A549 (cell line): ENCODE measurements at regions not wholly inside any gene's neighbourhood (a gene's known extent, or its start where the extent isn't known, plus 50 kb on each side); places are given as distances from the start of the nearest gene placed in this dataset.

ENCODE experiments used
- ATAC-seq, 2 experiments: fragments of 200-7000 bp in 1 of 2; fragments of >200 bp in 1 of 2; cut with Nextera tagmentation in 1 of 2; cut with Tn5 transposase in 1 of 2; 3 replicates each; pipeline versions ENCODE4 v1.8.0 to v1.9.1; 2018 to 2020; ENCODE audit warnings: mild to moderate bottlenecking in 1 of 2, moderate library complexity in 1 of 2
- CTCF ChIA-PET: fragments of 300-600 bp; sonication (Branson Sonifier 250); formaldehyde crosslinking; extraction: SDS; loops from one replicate; lab custom pipeline; 2021; ENCODE audit warnings: antibody characterized with exemption, inconsistent platforms; lab: Yijun Ruan, JAX
- POLR2A ChIA-PET: fragments of 350-600 bp; formaldehyde crosslinking; extraction: SDS; loops from one replicate; lab custom pipeline; 2021; ENCODE audit warnings: antibody characterized with exemption, inconsistent platforms; lab: Yijun Ruan, JAX
- DNase-seq, 2 experiments: peaks; one replicate each; pipeline versions ENCODE4 v3.0.0 to v3.0.0-alpha.2; 2011 to 2016; ENCODE audit warnings: low read depth in 1 of 2, low spot score in 1 of 2
- FAIRE-seq: peaks from 2 replicates; lab custom pipeline; 2011; peaks lifted over from hg19 to GRCh38; lab: Jason Lieb, UNC
- H3K27ac ChIP-seq, 2 experiments: fragments of >200 bp; sonication (Bioruptor Twin); formaldehyde crosslinking; 3 replicates each; pipeline ENCODE4 v1.5.1; 2016 to 2017
- H3K4me1 ChIP-seq: fragments of >200 bp; sonication (Bioruptor Twin); formaldehyde crosslinking; 3 replicates; pipeline ENCODE4 v1.6.1; 2016
- H3K4me2 ChIP-seq: fragments of >200 bp; sonication (Bioruptor Twin); formaldehyde crosslinking; 3 replicates; pipeline ENCODE4 v1.6.1; 2016
- H3K4me3 ChIP-seq: fragments of >200 bp; sonication (Bioruptor Twin); formaldehyde crosslinking; 3 replicates; pipeline ENCODE4 v1.5.1; 2016
- H3K9me3 ChIP-seq: fragments of >200 bp; sonication (Bioruptor Twin); formaldehyde crosslinking; 3 replicates; pipeline ENCODE4 v1.6.1; 2016
- BHLHE40 ChIP-seq: IDR thresholded peaks from 2 replicates; pipeline ENCODE4 v1.6.1; 2012; ENCODE audit warnings: low read depth, low read length, inconsistent platforms
- CBX2 ChIP-seq: fragments of 200-600 bp; sonication (generic); IDR thresholded peaks from 2 replicates; pipeline ENCODE4 v1.6.1; 2016; ENCODE audit warnings: low read depth, mild to moderate bottlenecking, borderline replicate concordance
- E2F6 ChIP-seq: IDR thresholded peaks from 2 replicates; pipeline ENCODE4 v1.6.1; 2012; ENCODE audit warnings: low read depth, borderline replicate concordance
- EP300 ChIP-seq, 2 experiments: fragments of >200 bp; sonication (Bioruptor Twin); formaldehyde crosslinking; IDR thresholded peaks; 2 replicates in 1 of 2; 3 replicates in 1 of 2; pipeline ENCODE4 v1.6.1; 2016 to 2017
- FOSB ChIP-seq: fragments of 250-450 bp; sonication (Bioruptor Pico); IDR thresholded peaks from 2 replicates; pipeline ENCODE4 v1.5.0; 2020; ENCODE audit warnings: mild to moderate bottlenecking, moderate library complexity
- FOSL2 ChIP-seq, 2 experiments: fragments of 450-650 bp in 1 of 2; fragments of >200 bp in 1 of 2; sonication (Bioruptor Twin) in 1 of 2; formaldehyde crosslinking; IDR thresholded peaks; 2 replicates each; pipeline versions ENCODE4 v1.5.0 to v1.6.1; 2016 to 2020; ENCODE audit warnings: mild to moderate bottlenecking in 1 of 2, moderate library complexity in 1 of 2
- FOXS1 ChIP-seq: fragments of 250-450 bp; sonication (Bioruptor Pico); IDR thresholded peaks from 2 replicates; pipeline ENCODE4 v1.5.0; 2020; ENCODE audit warnings: mild to moderate bottlenecking, moderate library complexity
- HDAC2 ChIP-seq: fragments of 200-600 bp; sonication (generic); IDR thresholded peaks from 2 replicates; pipeline ENCODE4 v1.6.1; 2016
- HEYL ChIP-seq: fragments of 250-450 bp; sonication (Bioruptor Pico); IDR thresholded peaks from 2 replicates; pipeline ENCODE4 v1.8.0; 2021; ENCODE audit warnings: mild to moderate bottlenecking, moderate library complexity
- MAX ChIP-seq: IDR thresholded peaks from 2 replicates; pipeline ENCODE4 v1.6.1; 2012
- POLR2AphosphoS2 ChIP-seq: conservative IDR thresholded peaks from 2 replicates; pipeline ENCODE4 v1.6.1; 2012; ENCODE audit warnings: low read length, improper control_type of control experiment, inconsistent platforms
- RAD21 ChIP-seq, 2 experiments: fragments of >200 bp in 1 of 2; sonication (Bioruptor Twin) in 1 of 2; formaldehyde crosslinking in 1 of 2; IDR thresholded peaks in 1 of 2; conservative IDR thresholded peaks in 1 of 2; 2 replicates in 1 of 2; 3 replicates in 1 of 2; pipeline ENCODE4 v1.6.1; 2012 to 2018; ENCODE audit warnings: inconsistent platforms in 1 of 2
- SREBF2 ChIP-seq: fragments of 450-650 bp; IDR thresholded peaks from 2 replicates; pipeline ENCODE4 v1.6.1; 2014; ENCODE audit warnings: mild to moderate bottlenecking, moderate library complexity
- TFCP2L1 ChIP-seq: fragments of 250-450 bp; sonication (Bioruptor Pico); IDR thresholded peaks from 2 replicates; pipeline ENCODE4 v1.5.0; 2021; ENCODE audit warnings: mild to moderate bottlenecking
- ZC3H11A ChIP-seq: fragments of 450-650 bp; IDR thresholded peaks from 2 replicates; pipeline ENCODE4 v1.6.1; 2014; ENCODE audit warnings: antibody characterized with exemption, mild to moderate bottlenecking
- ZNF302 ChIP-seq: fragments of 250-450 bp; sonication (Bioruptor Pico); IDR thresholded peaks from 2 replicates; pipeline ENCODE4 v1.9.0; 2021; ENCODE audit warnings: inconsistent platforms, mild to moderate bottlenecking, moderate library complexity
- ZSCAN20 ChIP-seq: fragments of 250-450 bp; sonication (Bioruptor Pico); IDR thresholded peaks from 2 replicates; pipeline ENCODE4 v1.8.0; 2022; ENCODE audit warnings: mild to moderate bottlenecking, moderate library complexity
- WGBS: methylation state at CpG from one replicate; pipeline ENCODE4 v1.1.6; 2017; ENCODE audit errors: missing lambda C conversion rate; 5-methylcytosine and 5-hydroxymethylcytosine counted together
- TF ChIP-seq, protein P1 (sequence below): fragments of 200-600 bp; sonication (generic); IDR thresholded peaks from 2 replicates; pipeline ENCODE4 v1.6.1; 2016; ENCODE audit warnings: antibody characterized with exemption, mild to moderate bottlenecking, moderate library complexity
- TF ChIP-seq, protein P2 (sequence below): fragments of 450-650 bp; IDR thresholded peaks from 2 replicates; pipeline ENCODE4 v1.6.1; 2014; ENCODE audit warnings: antibody characterized with exemption
- TF ChIP-seq, protein P3 (sequence below): fragments of 150-350 bp; IDR thresholded peaks from 2 replicates; pipeline ENCODE4 v1.6.1; 2014; ENCODE audit warnings: low read depth, mild to moderate bottlenecking, low read length
- TF ChIP-seq, protein P4 (sequence below): fragments of >200 bp; sonication (Bioruptor Twin); formaldehyde crosslinking; IDR thresholded peaks from 3 replicates; pipeline ENCODE4 v1.6.1; 2016
- TF ChIP-seq, protein P5 (sequence below): fragments of 250-450 bp; sonication (Bioruptor Pico); IDR thresholded peaks from 2 replicates; pipeline ENCODE4 v1.5.0; 2020; ENCODE audit warnings: low read depth, mild to moderate bottlenecking, moderate library complexity

DNA sequence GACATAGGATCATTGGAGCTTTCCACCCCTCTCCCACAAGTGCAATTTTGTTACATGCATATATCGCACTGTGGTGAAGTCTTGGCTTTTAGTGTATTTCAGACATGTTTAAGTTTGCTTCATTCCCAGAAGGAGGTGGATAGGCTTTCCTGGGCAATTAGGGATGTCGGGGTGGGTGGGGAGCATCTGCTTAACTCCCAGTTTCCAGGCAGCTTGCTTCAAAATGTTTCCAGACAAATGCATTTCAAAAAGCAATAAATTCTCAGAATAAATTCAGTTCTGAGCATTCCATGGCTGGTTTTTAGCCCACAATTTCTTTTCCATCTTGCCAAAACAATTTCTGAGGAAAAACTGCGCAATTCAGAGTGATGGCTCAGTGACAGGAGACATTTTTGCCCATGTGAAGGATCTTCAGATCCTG lies 227.7 kb upstream of the ZPLD1 start:
- FAIRE-seq (no peak), ATAC-seq (no peak), DNase-seq (no peak)
- no peak overlapping the region for H3K4me2 ChIP-seq
- 86% methylated on average over 3 of the region's 3 CpGs for WGBS
- no peak overlapping the region for H3K4me3 ChIP-seq
- no peaks in the 10 kb centered on the region for H3K9me3 ChIP-seq
- H3K4me1 ChIP-seq = peaks cover 8% of the 10 kb centered on the region; the same call in 2 of the 3 replicates
- ChIA-PET POLR2A (no interaction called here), CTCF (interaction anchor here (0.9 to 2.3 kb wide), 4 partner anchors 18 to 404 kb away, joined by 3 to 10 read pairs (median 4); no protein-coding TSS in a partner anchor)
- peak overlapping the region in 1 of 2 experiments; percentile 64; a peak in 2 of 6 replicates for H3K27ac ChIP-seq
- TF ChIP-seq CBX2 = no peak
- TF ChIP-seq BHLHE40 = no peak
- TF ChIP-seq, protein P1, sequence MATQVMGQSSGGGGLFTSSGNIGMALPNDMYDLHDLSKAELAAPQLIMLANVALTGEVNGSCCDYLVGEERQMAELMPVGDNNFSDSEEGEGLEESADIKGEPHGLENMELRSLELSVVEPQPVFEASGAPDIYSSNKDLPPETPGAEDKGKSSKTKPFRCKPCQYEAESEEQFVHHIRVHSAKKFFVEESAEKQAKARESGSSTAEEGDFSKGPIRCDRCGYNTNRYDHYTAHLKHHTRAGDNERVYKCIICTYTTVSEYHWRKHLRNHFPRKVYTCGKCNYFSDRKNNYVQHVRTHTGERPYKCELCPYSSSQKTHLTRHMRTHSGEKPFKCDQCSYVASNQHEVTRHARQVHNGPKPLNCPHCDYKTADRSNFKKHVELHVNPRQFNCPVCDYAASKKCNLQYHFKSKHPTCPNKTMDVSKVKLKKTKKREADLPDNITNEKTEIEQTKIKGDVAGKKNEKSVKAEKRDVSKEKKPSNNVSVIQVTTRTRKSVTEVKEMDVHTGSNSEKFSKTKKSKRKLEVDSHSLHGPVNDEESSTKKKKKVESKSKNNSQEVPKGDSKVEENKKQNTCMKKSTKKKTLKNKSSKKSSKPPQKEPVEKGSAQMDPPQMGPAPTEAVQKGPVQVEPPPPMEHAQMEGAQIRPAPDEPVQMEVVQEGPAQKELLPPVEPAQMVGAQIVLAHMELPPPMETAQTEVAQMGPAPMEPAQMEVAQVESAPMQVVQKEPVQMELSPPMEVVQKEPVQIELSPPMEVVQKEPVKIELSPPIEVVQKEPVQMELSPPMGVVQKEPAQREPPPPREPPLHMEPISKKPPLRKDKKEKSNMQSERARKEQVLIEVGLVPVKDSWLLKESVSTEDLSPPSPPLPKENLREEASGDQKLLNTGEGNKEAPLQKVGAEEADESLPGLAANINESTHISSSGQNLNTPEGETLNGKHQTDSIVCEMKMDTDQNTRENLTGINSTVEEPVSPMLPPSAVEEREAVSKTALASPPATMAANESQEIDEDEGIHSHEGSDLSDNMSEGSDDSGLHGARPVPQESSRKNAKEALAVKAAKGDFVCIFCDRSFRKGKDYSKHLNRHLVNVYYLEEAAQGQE = no peak
- no peak for TF ChIP-seq FOSL2 (IDR thresholded peaks at IDR 0.05)
- no peak for TF ChIP-seq FOSL2 (CRISPR knock-in tag; IDR thresholded peaks at IDR 0.05)
- TF ChIP-seq ZSCAN20 (CRISPR knock-in tag) = no peak
- TF ChIP-seq HDAC2 = no peak
- TF ChIP-seq ZNF302 = no peak
- TF ChIP-seq FOXS1 = no peak
- TF ChIP-seq EP300 (IDR thresholded peaks at IDR 0.05) = no peak
- no peak for TF ChIP-seq ZC3H11A
- TF ChIP-seq, protein P2, sequence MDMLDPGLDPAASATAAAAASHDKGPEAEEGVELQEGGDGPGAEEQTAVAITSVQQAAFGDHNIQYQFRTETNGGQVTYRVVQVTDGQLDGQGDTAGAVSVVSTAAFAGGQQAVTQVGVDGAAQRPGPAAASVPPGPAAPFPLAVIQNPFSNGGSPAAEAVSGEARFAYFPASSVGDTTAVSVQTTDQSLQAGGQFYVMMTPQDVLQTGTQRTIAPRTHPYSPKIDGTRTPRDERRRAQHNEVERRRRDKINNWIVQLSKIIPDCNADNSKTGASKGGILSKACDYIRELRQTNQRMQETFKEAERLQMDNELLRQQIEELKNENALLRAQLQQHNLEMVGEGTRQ = no peak
- TF ChIP-seq RAD21 (conservative IDR thresholded peaks at IDR 0.05 in 1 of 2, IDR thresholded peaks at IDR 0.05 in 1 of 2) = no peak

GRCh38 chr3:102215166-102215565 lies 219.6 kb upstream of the ZPLD1 start:
- FAIRE-seq (no peak), DNase-seq (no peak), ATAC-seq (no peak)
- Histone ChIP-seq H3K4me2 (no peak overlapping the region), H3K4me1 (no peaks in the 10 kb centered on the region), H3K4me3 (no peak overlapping the region), H3K27ac (no peak overlapping the region), H3K9me3 (no peaks in the 10 kb centered on the region; the same call in 2 of the 3 replicates)
- ChIA-PET POLR2A (no interaction called here), CTCF (no interaction called here)
- WGBS = 91% methylated on average over 2 of the region's 2 CpGs
- TF ChIP-seq FOXS1 = no peak
- no peak for TF ChIP-seq BHLHE40
- TF ChIP-seq TFCP2L1 = no peak
- TF ChIP-seq POLR2AphosphoS2 = no peak
- TF ChIP-seq, protein P3, sequence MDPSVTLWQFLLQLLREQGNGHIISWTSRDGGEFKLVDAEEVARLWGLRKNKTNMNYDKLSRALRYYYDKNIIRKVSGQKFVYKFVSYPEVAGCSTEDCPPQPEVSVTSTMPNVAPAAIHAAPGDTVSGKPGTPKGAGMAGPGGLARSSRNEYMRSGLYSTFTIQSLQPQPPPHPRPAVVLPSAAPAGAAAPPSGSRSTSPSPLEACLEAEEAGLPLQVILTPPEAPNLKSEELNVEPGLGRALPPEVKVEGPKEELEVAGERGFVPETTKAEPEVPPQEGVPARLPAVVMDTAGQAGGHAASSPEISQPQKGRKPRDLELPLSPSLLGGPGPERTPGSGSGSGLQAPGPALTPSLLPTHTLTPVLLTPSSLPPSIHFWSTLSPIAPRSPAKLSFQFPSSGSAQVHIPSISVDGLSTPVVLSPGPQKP = no peak
- TF ChIP-seq RAD21 (conservative IDR thresholded peaks at IDR 0.05 in 1 of 2, IDR thresholded peaks at IDR 0.05 in 1 of 2) = no peak
- TF ChIP-seq FOSL2 (IDR thresholded peaks at IDR 0.05) = no peak
- TF ChIP-seq FOSL2 (CRISPR knock-in tag; IDR thresholded peaks at IDR 0.05) = no peak
- TF ChIP-seq FOSB = no peak
- no peak for TF ChIP-seq MAX
- TF ChIP-seq CBX2 = no peak

GRCh38 chr3:102223132-102223531 lies 211.7 kb upstream of the ZPLD1 start:
- 76% methylated on average over 8 of the region's 10 CpGs for WGBS
- no peak overlapping the region for H3K4me3 ChIP-seq
- ATAC-seq = no peak
- no peak for FAIRE-seq
- peaks cover 8% of the 10 kb centered on the region for H3K4me1 ChIP-seq
- H3K9me3 ChIP-seq = no peaks in the 10 kb centered on the region
- no peak overlapping the region for H3K4me2 ChIP-seq
- no peak for DNase-seq
- H3K27ac ChIP-seq = peak overlapping the region; percentile 59 to 73; a peak in 4 of 6 replicates
- POLR2A ChIA-PET = no interaction called here
- CTCF ChIA-PET = interaction anchor here (0.6 to 12.7 kb wide), 7 partner anchors 15 to 421 kb away, joined by 3 to 374 read pairs (median 17); no protein-coding TSS in a partner anchor
- TF ChIP-seq, protein P3 = no peak
- TF ChIP-seq, protein P4, sequence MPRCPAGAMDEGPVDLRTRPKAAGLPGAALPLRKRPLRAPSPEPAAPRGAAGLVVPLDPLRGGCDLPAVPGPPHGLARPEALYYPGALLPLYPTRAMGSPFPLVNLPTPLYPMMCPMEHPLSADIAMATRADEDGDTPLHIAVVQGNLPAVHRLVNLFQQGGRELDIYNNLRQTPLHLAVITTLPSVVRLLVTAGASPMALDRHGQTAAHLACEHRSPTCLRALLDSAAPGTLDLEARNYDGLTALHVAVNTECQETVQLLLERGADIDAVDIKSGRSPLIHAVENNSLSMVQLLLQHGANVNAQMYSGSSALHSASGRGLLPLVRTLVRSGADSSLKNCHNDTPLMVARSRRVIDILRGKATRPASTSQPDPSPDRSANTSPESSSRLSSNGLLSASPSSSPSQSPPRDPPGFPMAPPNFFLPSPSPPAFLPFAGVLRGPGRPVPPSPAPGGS = no peak
- TF ChIP-seq E2F6 (no peak), FOXS1 (no peak), HEYL (CRISPR knock-in tag) (no peak), SREBF2 (no peak), HDAC2 (no peak)
- TF ChIP-seq, protein P5, sequence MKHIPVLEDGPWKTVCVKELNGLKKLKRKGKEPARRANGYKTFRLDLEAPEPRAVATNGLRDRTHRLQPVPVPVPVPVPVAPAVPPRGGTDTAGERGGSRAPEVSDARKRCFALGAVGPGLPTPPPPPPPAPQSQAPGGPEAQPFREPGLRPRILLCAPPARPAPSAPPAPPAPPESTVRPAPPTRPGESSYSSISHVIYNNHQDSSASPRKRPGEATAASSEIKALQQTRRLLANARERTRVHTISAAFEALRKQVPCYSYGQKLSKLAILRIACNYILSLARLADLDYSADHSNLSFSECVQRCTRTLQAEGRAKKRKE (CRISPR knock-in tag) = no peak
